ENCODE measurements at regions not wholly inside any gene's neighbourhood (a gene's known extent, or its start where the extent isn't known, plus 50 kb on each side); places are given as distances from the start of the nearest gene placed in this dataset.
A peak's percentile ranks its signal among the peaks of the same experiment; 100 is the strongest.

- Histone ChIP-seq H2AK5ac (ENCODE audit: low read depth, low read length) (no peak overlapping the region), H3K14ac (ENCODE audit: insufficient read length) (no peak overlapping the region), H2BK20ac (ENCODE audit: low read length) (no peak overlapping the region), H3K4me3 (ENCODE audit: extremely low read depth in 1 of 4, insufficient read depth in 2 of 4, low read depth in 3 of 4, low read length in 4 of 4) (no peak overlapping the region), H3K23ac (ENCODE audit: insufficient read length) (no peak overlapping the region), H3K23me2 (ENCODE audit: low read depth, low read length) (no peaks in the 10 kb centered on the region), H3K79me2 (ENCODE audit: control insufficient read depth in 1 of 2, insufficient read depth in 2 of 2, low read length in 2 of 2) (no peaks in the 10 kb centered on the region), H2AFZ (ENCODE audit: low read length) (no peak overlapping the region), H3K9ac (replicated peaks in 1 of 4; ENCODE audit: extremely low read depth in 1 of 4, low read depth in 3 of 4, low read length in 3 of 4) (no peak overlapping the region), H2BK15ac (ENCODE audit: low read length) (no peak overlapping the region), H4K91ac (replicated peaks; ENCODE audit: insufficient read length, low read length) (no peak overlapping the region), H3K9me3 (ENCODE audit: insufficient read depth in 2 of 2, low read depth in 1 of 2, low read length in 1 of 2) (no peaks in the 10 kb centered on the region), H3K18ac (ENCODE audit: extremely low read depth, low read length) (no peak overlapping the region), H4K5ac (ENCODE audit: insufficient read length, low read depth, low read length) (no peak overlapping the region), H3K27ac (ENCODE audit: low read depth, low read length) (no peak overlapping the region), H3K4me2 (ENCODE audit: insufficient read depth in 1 of 2, low read depth in 2 of 2, low read length in 2 of 2) (peak overlapping the region in 1 of 2 experiments; percentile 24; a peak in 1 of 4 replicates), H3K4me1 (replicated peaks in 1 of 4; ENCODE audit: control insufficient read depth in 3 of 4, insufficient read depth in 4 of 4, low read length in 3 of 4) (peaks cover 0 to 8% (median under 1%) of the 10 kb centered on the region in 4 experiments; a peak in 3 of 7 replicates), H3K4ac (replicated peaks; ENCODE audit: insufficient read length, low read depth, low read length) (no peak overlapping the region), H4K20me1 (replicated peaks in 1 of 2; ENCODE audit: control insufficient read depth in 1 of 2, insufficient read depth in 2 of 2, low read length in 2 of 2) (no peaks in the 10 kb centered on the region), H3K79me1 (ENCODE audit: low read depth, low read length) (no peaks in the 10 kb centered on the region), H3K36me3 (ENCODE audit: control insufficient read depth in 2 of 4, insufficient read depth in 4 of 4, low read length in 3 of 4) (no peaks in the 10 kb centered on the region), H3K27me3 (replicated peaks in 1 of 4; ENCODE audit: control insufficient read depth in 3 of 4, extremely low read depth in 1 of 4, insufficient read depth in 3 of 4, low read length in 3 of 4) (no peaks in the 10 kb centered on the region), H3K56ac (replicated peaks; ENCODE audit: insufficient read length, low read depth, low read length) (no peak overlapping the region), H4K8ac (ENCODE audit: extremely low read depth, insufficient read depth, low read length) (no peak overlapping the region), H2BK120ac (replicated peaks; ENCODE audit: low read depth, low read length) (no peak overlapping the region), H2BK5ac (ENCODE audit: low read depth, low read length) (no peak overlapping the region), H2BK12ac (ENCODE audit: low read depth, low read length) (no peak overlapping the region)
- TF ChIP-seq PHF8 (conservative IDR thresholded peaks at IDR 0.05; ENCODE audit: low read depth, low read length) (no peak), BACH1 (IDR thresholded peaks at IDR 0.05; ENCODE audit: low read length) (no peak), ZNF274 (IDR thresholded peaks at IDR 0.05; ENCODE audit: borderline replicate concordance, extremely low read depth, low read length) (no peak), NRF1 (IDR thresholded peaks at IDR 0.05; ENCODE audit: low read depth, low read length) (no peak), CREB1 (IDR thresholded peaks at IDR 0.05) (no peak), CTCF (IDR thresholded peaks at IDR 0.05; ENCODE audit: control extremely low read depth in 1 of 3, insufficient read depth in 1 of 3, low read depth in 1 of 3, low read length in 3 of 3) (no peak), CHD2 (IDR thresholded peaks at IDR 0.05; ENCODE audit: low read length) (no peak), POLR2AphosphoS5 (IDR thresholded peaks at IDR 0.05; ENCODE audit: low read depth, low read length) (no peak), POLR2A (IDR thresholded peaks at IDR 0.05; ENCODE audit: control extremely low read depth in 1 of 2, low read depth in 2 of 2, low read length in 2 of 2) (no peak), MAFK (IDR thresholded peaks at IDR 0.05; ENCODE audit: low read depth, low read length) (no peak), RAD21 (IDR thresholded peaks at IDR 0.05 in 1 of 2, conservative IDR thresholded peaks at IDR 0.05 in 1 of 2; ENCODE audit: low read depth in 2 of 2, low read length in 2 of 2) (no peak), TAF7 (optimal IDR thresholded peaks at IDR 0.05; ENCODE audit: borderline replicate concordance, low read depth, low read length) (no peak), CBX8 (IDR thresholded peaks at IDR 0.05; ENCODE audit: borderline replicate concordance, low read depth, low read length) (no peak)
- TF ChIP-seq, protein P1, sequence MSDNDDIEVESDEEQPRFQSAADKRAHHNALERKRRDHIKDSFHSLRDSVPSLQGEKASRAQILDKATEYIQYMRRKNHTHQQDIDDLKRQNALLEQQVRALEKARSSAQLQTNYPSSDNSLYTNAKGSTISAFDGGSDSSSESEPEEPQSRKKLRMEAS (IDR thresholded peaks at IDR 0.05), result no peak
- no peak for DNase-seq (ENCODE audit: low read depth in 1 of 2, low spot score in 2 of 2)
- ChIA-PET CTCF (ENCODE audit: partially characterized antibody) (no interaction called here), POLR2A (ENCODE audit: partially characterized antibody) (no interaction called here)
- no peak for FAIRE-seq
Measured at GRCh38 chr11:92919048-92919447, 50.4 kb upstream of the MTNR1B start.
